GF-D8 (cell line): ENCODE measurements at regions not wholly inside any gene's neighbourhood (a gene's known extent, or its start where the extent isn't known, plus 50 kb on each side); places are given as distances from the start of the nearest gene placed in this dataset.

ENCODE experiments used
- DNase-seq: peaks from one replicate; lab custom pipeline; 2025; lab: John Stamatoyannopoulos, UW

GRCh38 chr12:25714198-25714984 is 161.3 kb upstream of the LMNTD1 start:
- no peak for DNase-seq

- DNase-seq = no peak
Observed at GRCh38 chr12:25715102-25715501, 162.0 kb upstream of the LMNTD1 start.

DNA sequence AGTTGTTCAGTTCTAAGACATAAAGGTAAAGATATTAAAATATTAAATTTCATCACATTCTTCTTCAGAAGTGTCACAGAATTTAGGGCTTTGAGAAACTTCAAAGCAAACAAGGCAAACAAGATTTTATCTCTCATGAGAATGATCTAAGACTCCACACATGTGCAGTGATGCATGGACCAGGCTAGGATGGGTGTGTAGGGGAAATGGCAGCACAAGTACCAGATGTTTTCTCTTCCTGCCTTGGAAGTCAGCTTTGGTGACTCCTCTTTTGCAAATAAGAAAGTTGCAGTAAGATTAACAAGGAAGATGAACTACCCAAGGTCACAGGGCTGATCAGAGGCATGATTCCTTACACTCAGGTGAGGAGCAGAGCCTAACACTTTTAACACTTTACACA is 163.8 kb upstream of the LMNTD1 start:
- no peak for DNase-seq

DNA sequence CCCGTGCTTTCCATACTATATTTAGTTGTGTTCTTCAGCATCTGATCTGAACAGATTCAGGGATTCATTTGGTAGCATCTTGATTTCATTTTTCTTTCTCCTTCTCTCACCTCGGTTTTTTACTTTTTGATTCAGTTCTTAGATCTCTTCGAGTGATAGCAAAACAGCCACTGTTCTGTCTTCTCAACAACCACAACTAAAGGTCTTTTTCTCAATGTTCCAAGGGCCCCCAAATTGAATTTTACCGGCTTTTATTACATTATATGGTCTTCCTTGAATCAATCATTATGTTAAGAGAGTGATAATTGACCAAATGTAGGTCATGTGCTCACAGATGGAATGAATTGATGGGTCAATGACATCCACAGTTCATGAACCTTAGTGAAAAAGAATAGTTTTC is 164.5 kb upstream of the LMNTD1 start:
- no peak for DNase-seq

GRCh38 chr12:25718081-25718731 is 165.1 kb upstream of the LMNTD1 start:
- DNase-seq = no peak

GRCh38 chr12:25719505-25719904 is 166.4 kb upstream of the LMNTD1 start:
- no peak for DNase-seq

DNA sequence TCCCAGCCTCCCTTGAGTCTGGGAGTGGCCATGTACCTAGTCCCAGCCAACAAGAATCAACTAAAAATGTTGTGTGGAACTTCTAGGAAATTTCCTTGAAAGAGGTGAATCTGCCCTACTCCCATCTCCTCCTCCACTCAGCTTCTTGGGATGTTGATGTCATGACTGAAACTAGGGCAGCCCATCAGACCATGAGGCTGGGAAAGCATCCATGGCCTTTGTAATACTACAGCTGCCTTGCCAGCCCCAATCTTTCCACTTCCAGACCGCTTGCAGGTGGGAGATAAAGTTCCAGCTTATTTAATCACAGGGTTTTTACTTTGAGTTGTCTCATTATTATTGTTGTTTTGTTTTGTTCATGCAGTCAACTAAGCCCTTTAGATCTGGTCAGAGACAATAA is 170.3 kb upstream of the LMNTD1 start:
- no peak for DNase-seq

DNA sequence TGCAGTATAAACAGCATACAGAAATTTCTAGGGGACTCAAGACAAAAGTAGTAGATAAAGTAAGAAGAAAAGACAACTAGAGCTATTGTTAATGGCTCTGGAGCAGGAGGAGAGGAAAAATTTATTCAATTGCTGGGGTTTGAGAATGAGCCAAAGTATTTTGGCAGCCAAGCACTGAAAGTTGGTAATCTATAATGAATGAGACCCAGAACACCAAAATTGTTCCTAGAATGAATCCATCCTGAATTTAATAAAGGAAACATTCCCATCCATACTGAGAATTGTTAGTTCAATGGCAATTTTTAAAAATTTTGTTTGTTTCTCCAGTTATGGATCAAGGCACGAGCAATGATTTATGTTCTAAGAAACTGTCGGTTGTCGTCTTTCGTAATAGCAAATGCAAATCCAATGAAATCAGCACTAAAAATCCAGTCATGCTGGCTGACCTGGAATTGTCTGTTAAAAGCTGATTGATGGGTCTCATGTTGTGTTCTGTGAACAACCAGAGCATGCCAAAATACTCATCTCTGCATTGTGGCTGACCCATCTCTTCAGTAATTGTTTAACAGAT is 170.9 kb upstream of the LMNTD1 start:
- no peak for DNase-seq

- no peak for DNase-seq
Observed at GRCh38 chr12:25725470-25725869, 172.4 kb upstream of the LMNTD1 start.

DNA sequence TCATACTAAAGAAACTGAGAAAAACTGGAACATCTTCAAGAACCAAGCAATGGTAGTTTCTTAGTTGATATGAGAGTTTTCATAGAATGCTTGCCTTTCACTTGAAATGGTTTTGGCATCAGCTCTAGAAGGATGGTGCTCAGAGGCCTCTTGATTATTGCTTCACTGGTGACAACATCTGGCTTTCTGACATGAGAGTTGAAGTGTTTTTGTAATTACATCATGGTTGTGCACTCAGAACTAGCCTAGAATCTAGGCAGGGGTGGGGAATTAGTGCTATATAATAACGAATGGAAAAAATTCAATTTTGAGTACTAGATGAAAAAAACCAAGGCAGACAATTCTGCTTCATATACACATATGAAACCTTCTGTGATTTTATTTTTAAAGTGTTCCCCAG is 172.8 kb upstream of the LMNTD1 start:
- DNase-seq = no peak

DNA sequence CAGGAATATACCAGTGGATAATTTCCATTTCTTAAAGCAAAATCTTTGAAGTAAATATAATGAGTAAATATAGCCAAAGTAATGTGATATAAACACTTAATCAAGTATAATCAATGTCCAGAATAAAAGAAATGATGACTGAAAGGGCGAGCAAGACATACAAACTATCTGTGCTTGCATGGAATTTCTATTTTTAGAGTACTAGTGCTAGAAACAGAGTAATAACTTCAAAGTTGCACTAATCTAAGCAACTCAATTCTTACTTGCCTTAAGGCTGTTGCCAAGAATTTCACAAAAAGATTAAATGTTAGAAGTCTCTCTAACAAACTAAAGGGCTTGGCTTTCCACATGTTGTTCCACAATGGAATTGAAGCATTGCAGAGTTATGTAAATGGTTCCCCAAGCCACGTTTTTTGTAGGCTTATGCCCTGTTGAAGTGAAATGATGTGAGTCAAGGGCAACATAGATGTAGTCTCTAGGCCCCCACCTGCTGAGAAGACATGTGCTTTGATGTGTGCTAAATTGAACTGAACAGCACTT is 175.0 kb upstream of the LMNTD1 start:
- DNase-seq = no peak

DNA sequence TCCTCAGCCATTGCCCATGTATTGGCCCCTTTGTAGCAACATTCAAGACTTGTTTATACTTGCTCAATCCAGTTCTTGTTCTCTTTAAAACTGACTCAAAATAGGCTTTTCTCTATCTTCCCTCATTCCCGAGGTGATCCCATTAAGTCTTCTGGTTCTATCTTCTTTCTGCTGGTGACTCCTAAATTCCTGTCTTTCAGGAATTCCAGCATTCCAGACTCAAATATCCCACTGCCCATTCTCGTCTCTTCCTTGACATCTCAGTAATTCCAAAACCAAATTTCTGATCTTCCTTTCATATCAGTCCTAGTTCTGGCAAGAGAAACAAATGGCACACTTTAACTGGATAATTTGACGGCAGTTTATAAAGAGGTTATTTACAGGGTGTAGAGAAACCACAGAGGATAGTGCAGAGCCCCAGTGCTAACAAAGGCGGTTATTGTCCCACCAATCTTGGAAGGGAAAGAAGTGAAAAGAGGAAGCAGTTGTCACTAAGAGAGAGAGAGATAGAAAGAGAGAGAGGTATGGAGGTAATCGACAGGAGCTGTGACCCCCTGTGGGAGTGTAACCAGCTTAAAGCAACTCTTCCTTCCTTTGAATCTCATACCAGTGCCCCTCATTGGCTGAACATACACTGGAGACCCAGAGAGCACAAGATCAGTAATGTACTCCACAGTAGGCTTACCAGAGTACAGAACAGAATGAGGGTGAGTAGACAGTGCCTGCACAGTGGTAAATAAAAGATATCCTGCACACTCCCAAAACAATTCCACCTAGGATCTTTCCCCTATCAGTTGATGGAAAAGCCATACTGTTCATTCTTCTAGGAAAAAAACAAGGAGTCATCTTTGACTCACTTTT is 177.6 kb upstream of the LMNTD1 start:
- DNase-seq = no peak

DNA sequence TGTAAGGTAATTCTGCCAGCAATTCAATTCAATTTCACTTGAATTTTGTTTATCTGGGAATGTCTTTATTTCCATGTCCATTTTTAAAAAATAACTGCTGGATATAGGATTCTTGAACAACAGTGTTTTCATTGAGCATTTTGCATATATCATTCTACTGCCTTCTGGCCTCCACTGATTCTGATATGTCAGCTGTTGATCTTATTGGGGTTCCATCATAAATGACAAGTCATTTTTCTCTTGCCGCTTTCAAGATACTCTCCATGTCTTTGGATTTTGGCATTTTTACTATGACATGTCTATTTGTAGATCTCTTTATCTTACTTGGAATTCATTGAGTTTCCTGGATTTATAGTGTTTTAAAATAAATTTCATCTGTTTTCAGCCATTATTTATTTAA is 180.5 kb upstream of the LMNTD1 start:
- no peak for DNase-seq

- no peak for DNase-seq
Observed at GRCh38 chr12:25734529-25735180, 181.6 kb upstream of the LMNTD1 start.

DNA sequence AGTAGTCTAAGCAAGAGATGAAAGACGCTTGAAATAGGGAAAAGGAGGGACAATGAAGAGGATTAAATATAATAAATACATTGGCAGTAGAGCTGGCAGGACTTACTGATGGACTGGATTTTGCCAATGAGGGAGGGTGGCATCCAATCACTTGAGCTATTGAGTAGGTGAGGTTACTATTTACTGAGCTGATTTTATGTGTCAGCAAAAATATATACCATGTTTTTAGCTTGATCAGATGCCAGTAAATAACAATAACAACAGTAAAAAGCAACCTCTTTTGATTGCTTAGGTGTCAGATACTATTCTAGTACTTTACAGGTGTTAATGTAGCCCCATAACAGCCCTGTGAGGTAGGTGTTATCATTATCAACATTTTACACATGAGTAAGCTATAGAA is 187.5 kb upstream of the LMNTD1 start:
- DNase-seq = no peak

GRCh38 chr12:25741917-25742316 is 188.8 kb upstream of the LMNTD1 start:
- no peak for DNase-seq

- DNase-seq = no peak
Observed at GRCh38 chr12:25743679-25744215, 190.7 kb upstream of the LMNTD1 start.

DNA sequence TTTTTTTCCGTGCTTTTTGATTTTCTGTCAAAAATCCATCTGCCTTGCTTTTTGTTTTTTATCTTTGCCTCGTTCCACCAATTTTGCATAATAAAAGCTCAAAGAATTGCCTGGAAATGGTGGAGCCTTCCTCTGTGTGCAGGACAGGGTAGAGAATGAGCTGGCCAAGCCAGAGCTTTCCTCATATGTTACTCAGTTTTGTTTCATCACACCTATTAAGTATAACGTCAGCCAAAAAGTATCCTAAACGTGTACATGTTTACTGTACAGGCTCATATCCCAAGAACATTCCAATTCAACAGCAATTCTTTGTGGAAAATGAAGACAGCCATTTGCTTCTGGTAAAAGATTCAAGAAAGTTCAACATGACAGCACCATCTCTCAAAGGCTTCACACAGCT is 191.2 kb upstream of the LMNTD1 start:
- DNase-seq = no peak

GRCh38 chr12:25745281-25745680 is 192.2 kb upstream of the LMNTD1 start:
- no peak for DNase-seq

GRCh38 chr12:25746131-25746530 is 193.0 kb upstream of the LMNTD1 start:
- no peak for DNase-seq

DNA sequence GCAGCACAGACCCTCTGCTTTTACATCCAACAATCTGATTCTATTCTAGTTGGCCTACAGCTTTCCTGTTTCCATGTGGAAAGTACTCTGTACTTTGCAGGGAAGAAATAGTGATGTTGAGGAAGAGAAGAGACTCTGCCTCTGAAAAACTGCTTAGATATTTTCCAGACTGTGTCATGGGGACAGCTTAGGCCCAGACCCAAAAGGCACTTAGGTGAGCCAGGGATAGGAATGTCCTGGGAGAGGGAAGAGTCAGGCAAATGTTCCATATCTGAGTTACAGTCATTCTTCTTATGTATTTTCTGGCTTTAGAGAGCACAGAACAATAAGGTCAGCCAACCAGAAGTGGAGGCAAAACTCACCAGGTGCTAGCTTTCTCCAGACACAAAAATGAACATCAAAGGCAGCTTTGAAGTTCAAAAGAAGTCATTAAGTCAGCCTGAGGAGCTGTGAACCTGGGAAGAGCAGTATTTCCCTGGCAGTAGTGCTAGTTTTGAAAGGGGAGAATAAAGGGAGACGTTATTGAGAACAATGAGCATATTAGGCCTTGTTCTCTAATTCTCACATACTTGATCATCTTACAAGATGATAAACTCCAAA is 199.7 kb upstream of the LMNTD1 start:
- DNase-seq = no peak
